H1 (cell line): ENCODE measurements at regions not wholly inside any gene's neighbourhood (a gene's known extent, or its start where the extent isn't known, plus 50 kb on each side); places are given as distances from the start of the nearest gene placed in this dataset.

Experiments
- CTCF ChIA-PET: fragments of 300-600 bp; sonication (Branson Sonifier 250); formaldehyde crosslinking; loops from one replicate; lab custom pipeline; 2021; ENCODE audit not compliant: partially characterized antibody; lab: Charles Lee
- POLR2A ChIA-PET: fragments of 300-600 bp; sonication (Branson Sonifier 250); formaldehyde crosslinking; loops from one replicate; lab custom pipeline; 2021; ENCODE audit warnings: inconsistent platforms; ENCODE audit not compliant: partially characterized antibody; lab: Charles Lee
- DNase-seq, 2 experiments: peaks; one replicate each; pipeline versions ENCODE4 v3.0.0 to v3.0.0-alpha.2; 2010 to 2022; ENCODE audit warnings: low spot score in 2 of 2, low read depth in 1 of 2, mixed read lengths in 1 of 2
- FAIRE-seq: peaks from 2 replicates; lab custom pipeline; 2011; peaks lifted over from hg19 to GRCh38; lab: Jason Lieb, UNC
- H2AFZ ChIP-seq: 2 replicates; pipeline ENCODE4 v1.8.1; 2012; ENCODE audit warnings: low read length, inconsistent platforms
- H2AK5ac ChIP-seq: 2 replicates; pipeline ENCODE4 v1.6.1; 2013; ENCODE audit warnings: low read depth, low read length
- H2BK120ac ChIP-seq: replicated peaks from 2 replicates; pipeline ENCODE3; 2013; ENCODE audit warnings: low read depth, low read length, inconsistent platforms
- H2BK12ac ChIP-seq: 2 replicates; pipeline ENCODE4 v1.6.1; 2013; ENCODE audit warnings: low read depth, low read length
- H2BK15ac ChIP-seq: 2 replicates; pipeline ENCODE4 v1.6.1; 2013; ENCODE audit warnings: low read length
- H2BK20ac ChIP-seq: 2 replicates; pipeline ENCODE4 v1.6.1; 2013; ENCODE audit warnings: low read length
- H2BK5ac ChIP-seq: 2 replicates; pipeline ENCODE4 v1.6.1; 2013; ENCODE audit warnings: low read depth, low read length
- H3K14ac ChIP-seq: 2 replicates; pipeline ENCODE4 v1.6.1; 2013; ENCODE audit warnings: inconsistent platforms; ENCODE audit not compliant: insufficient read length
- H3K18ac ChIP-seq: 2 replicates; pipeline ENCODE4 v1.6.1; 2013; ENCODE audit warnings: low read length; ENCODE audit errors: extremely low read depth
- H3K23ac ChIP-seq: 2 replicates; pipeline ENCODE4 v1.6.1; 2013; ENCODE audit warnings: inconsistent platforms; ENCODE audit not compliant: insufficient read length
- H3K23me2 ChIP-seq: 2 replicates; pipeline ENCODE4 v1.6.1; 2013; ENCODE audit warnings: low read depth, low read length
- H3K27ac ChIP-seq: 2 replicates; pipeline ENCODE4 v1.6.1; 2011; ENCODE audit warnings: low read depth, low read length, inconsistent platforms
- H3K27me3 ChIP-seq, 4 experiments: replicated peaks in 1 of 4; 1 replicate in 1 of 4; 2 replicates in 3 of 4; pipeline versions ENCODE4 v1.6.1 to v1.8.1; 2011 to 2013; ENCODE audit warnings: low read length in 3 of 4, mild to moderate bottlenecking in 3 of 4, inconsistent platforms in 2 of 4, mixed read lengths in 2 of 4, moderate library complexity in 1 of 4; ENCODE audit not compliant: control insufficient read depth in 3 of 4, insufficient read depth in 3 of 4; ENCODE audit errors: extremely low read depth in 1 of 4
- H3K36me3 ChIP-seq, 4 experiments: 2 replicates each; pipeline versions ENCODE4 v1.6.1 to v1.8.1; 2011 to 2013; ENCODE audit warnings: mild to moderate bottlenecking in 4 of 4, low read length in 3 of 4, moderate library complexity in 2 of 4, control low read depth in 1 of 4, inconsistent platforms in 1 of 4; ENCODE audit not compliant: insufficient read depth in 4 of 4, control insufficient read depth in 2 of 4
- H3K4ac ChIP-seq: replicated peaks from 2 replicates; pipeline ENCODE3; 2013; ENCODE audit warnings: low read length, low read depth, mixed read lengths, inconsistent platforms; ENCODE audit not compliant: insufficient read length
- H3K4me1 ChIP-seq, 4 experiments: replicated peaks in 1 of 4; 1 replicate in 1 of 4; 2 replicates in 3 of 4; pipeline versions ENCODE4 v1.6.1 to v1.8.1; 2011 to 2013; ENCODE audit warnings: low read length in 3 of 4, inconsistent platforms in 2 of 4, mixed read lengths in 1 of 4; ENCODE audit not compliant: insufficient read depth in 4 of 4, control insufficient read depth in 3 of 4
- H3K4me2 ChIP-seq, 2 experiments: 2 replicates each; pipeline versions ENCODE4 v1.6.1 to v1.8.1; 2011 to 2013; ENCODE audit warnings: low read depth in 2 of 2, low read length in 2 of 2, control low read depth in 1 of 2, inconsistent platforms in 1 of 2, mild to moderate bottlenecking in 1 of 2; ENCODE audit not compliant: insufficient read depth in 1 of 2
- H3K4me3 ChIP-seq, 4 experiments: fragments of 200-600, 300-600 bp in 1 of 4; sonication (generic), shearing (Covaris generic), sonication (Bioruptor Twin) in 1 of 4; 2 replicates each; pipeline versions ENCODE4 v1.5.1 to v1.8.1; 2011 to 2016; ENCODE audit warnings: low read length in 4 of 4, low read depth in 3 of 4, control low read depth in 2 of 4, inconsistent platforms in 2 of 4, mild to moderate bottlenecking in 2 of 4, mixed read lengths in 1 of 4, moderate library complexity in 1 of 4; ENCODE audit not compliant: insufficient read depth in 2 of 4; ENCODE audit errors: extremely low read depth in 1 of 4
- H3K56ac ChIP-seq: replicated peaks from 2 replicates; pipeline ENCODE3; 2013; ENCODE audit warnings: low read depth, mild to moderate bottlenecking, mixed read lengths, low read length, inconsistent platforms; ENCODE audit not compliant: insufficient read length
- H3K79me1 ChIP-seq: 2 replicates; pipeline ENCODE4 v1.6.1; 2013; ENCODE audit warnings: low read depth, low read length, control low read depth
- H3K79me2 ChIP-seq, 2 experiments: 2 replicates each; pipeline versions ENCODE4 v1.6.1 to v1.8.1; 2012 to 2013; ENCODE audit warnings: low read length in 2 of 2, mild to moderate bottlenecking in 2 of 2, inconsistent platforms in 1 of 2; ENCODE audit not compliant: insufficient read depth in 2 of 2, control insufficient read depth in 1 of 2
- H3K9ac ChIP-seq, 4 experiments: replicated peaks in 1 of 4; 1 replicate in 1 of 4; 2 replicates in 3 of 4; pipeline versions ENCODE4 v1.6.1 to v1.8.1; 2011 to 2013; ENCODE audit warnings: low read depth in 3 of 4, low read length in 3 of 4, control low read depth in 2 of 4, mild to moderate bottlenecking in 2 of 4, moderate library complexity in 2 of 4, inconsistent platforms in 1 of 4; ENCODE audit errors: extremely low read depth in 1 of 4
- H3K9me3 ChIP-seq, 2 experiments: 2 replicates each; pipeline versions ENCODE4 v1.6.1 to v1.8.1; 2012 to 2013; ENCODE audit warnings: mild to moderate bottlenecking in 2 of 2, moderate library complexity in 2 of 2, control low read depth in 1 of 2, inconsistent platforms in 1 of 2, low read depth in 1 of 2, low read length in 1 of 2, mixed read lengths in 1 of 2; ENCODE audit not compliant: insufficient read depth in 2 of 2
- H4K20me1 ChIP-seq, 2 experiments: replicated peaks in 1 of 2; 2 replicates each; pipeline versions ENCODE3 to v1.8.1; 2011 to 2013; ENCODE audit warnings: inconsistent platforms in 2 of 2, low read length in 2 of 2, mild to moderate bottlenecking in 1 of 2; ENCODE audit not compliant: insufficient read depth in 2 of 2, control insufficient read depth in 1 of 2
- H4K5ac ChIP-seq: 2 replicates; pipeline ENCODE4 v1.6.1; 2013; ENCODE audit warnings: low read length, low read depth, mixed read lengths, inconsistent platforms; ENCODE audit not compliant: insufficient read length
- H4K8ac ChIP-seq: 2 replicates; pipeline ENCODE4 v1.8.0; 2013; ENCODE audit warnings: mild to moderate bottlenecking, moderate library complexity, low read length, inconsistent platforms; ENCODE audit not compliant: insufficient read depth; ENCODE audit errors: extremely low read depth
- H4K91ac ChIP-seq: replicated peaks from 2 replicates; pipeline ENCODE3; 2013; ENCODE audit warnings: low read length, mixed read lengths, inconsistent platforms; ENCODE audit not compliant: insufficient read length
- ASH2L ChIP-seq: fragments of 200-600, 300-600 bp; sonication (generic); IDR thresholded peaks from one replicate; pipeline ENCODE4 v1.7.1; 2017; ENCODE audit warnings: low read length
- ATF2 ChIP-seq: IDR thresholded peaks from 2 replicates; pipeline ENCODE4 v1.6.1; 2012; ENCODE audit warnings: low read length, inconsistent platforms
- BRCA1 ChIP-seq: IDR thresholded peaks from 2 replicates; pipeline ENCODE4 v1.6.1; 2012; ENCODE audit warnings: low read depth, low read length, improper control_type of control experiment
- GABPA ChIP-seq: IDR thresholded peaks from 2 replicates; pipeline ENCODE4 v1.6.1; 2011; ENCODE audit warnings: mild to moderate bottlenecking, low read length, moderate library complexity, borderline replicate concordance; ENCODE audit not compliant: insufficient read depth
- KDM1A ChIP-seq: fragments of 200-600, 300-600 bp; sonication (generic); IDR thresholded peaks from 2 replicates; pipeline ENCODE4 v1.7.1; 2016; ENCODE audit warnings: mild to moderate bottlenecking, low read length, borderline replicate concordance
- PHF8 ChIP-seq: fragments of 200-600 bp; sonication (generic); conservative IDR thresholded peaks from 2 replicates; pipeline ENCODE4 v1.7.1; 2012; ENCODE audit warnings: low read depth, mild to moderate bottlenecking, inconsistent platforms, low read length, moderate library complexity
- POLR2A ChIP-seq, 2 experiments: IDR thresholded peaks; 1 replicate in 1 of 2; 2 replicates in 1 of 2; pipeline ENCODE4 v1.6.1; 2011; ENCODE audit warnings: low read depth in 2 of 2, low read length in 2 of 2, mild to moderate bottlenecking in 2 of 2; ENCODE audit errors: control extremely low read depth in 1 of 2
- RFX5 ChIP-seq: IDR thresholded peaks from 2 replicates; pipeline ENCODE4 v1.6.1; 2011; ENCODE audit warnings: low read depth, low read length, improper control_type of control experiment, borderline replicate concordance
- TAF7 ChIP-seq: optimal IDR thresholded peaks from 2 replicates; pipeline ENCODE3; 2011; ENCODE audit warnings: low read depth, mild to moderate bottlenecking, inconsistent platforms, low read length, moderate library complexity, borderline replicate concordance
- TEAD4 ChIP-seq: IDR thresholded peaks from 2 replicates; pipeline ENCODE4 v1.6.1; 2012; ENCODE audit warnings: low read depth, low read length, inconsistent platforms, mixed read lengths

DNA sequence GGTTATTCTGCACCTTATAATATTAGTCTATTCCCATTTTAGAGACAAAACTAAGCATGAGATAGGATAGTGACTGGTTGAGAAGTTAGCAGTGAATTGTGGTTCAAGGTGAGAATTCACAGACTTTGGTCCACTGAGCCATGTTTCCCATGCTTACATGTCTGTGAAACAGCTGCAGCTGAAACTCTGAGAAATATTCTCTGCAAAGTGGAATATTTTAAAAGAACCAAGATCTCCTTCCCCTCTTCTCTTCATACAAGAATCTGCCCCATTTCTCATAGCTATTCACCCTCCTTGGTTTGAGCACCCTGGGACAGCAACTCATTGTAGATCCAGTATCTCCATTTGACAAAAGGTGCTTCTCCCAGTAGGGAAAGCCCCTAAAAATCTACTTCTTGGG is 70.2 kb upstream of the TMEM170B start:
- Histone ChIP-seq H3K79me1 (no peaks in the 10 kb centered on the region), H3K23me2 (no peaks in the 10 kb centered on the region), H3K14ac (no peak overlapping the region), H3K4ac (no peak overlapping the region), H4K5ac (no peak overlapping the region), H4K20me1 (no peaks in the 10 kb centered on the region), H2AFZ (no peak overlapping the region), H2AK5ac (no peak overlapping the region), H3K9ac (no peak overlapping the region), H3K18ac (no peak overlapping the region), H3K4me1 (no peaks in the 10 kb centered on the region), H2BK120ac (no peak overlapping the region), H2BK15ac (no peak overlapping the region), H3K9me3 (no peaks in the 10 kb centered on the region), H3K79me2 (no peaks in the 10 kb centered on the region), H2BK5ac (no peak overlapping the region), H3K23ac (no peak overlapping the region), H4K91ac (no peak overlapping the region), H3K27me3 (no peaks in the 10 kb centered on the region), H3K56ac (no peak overlapping the region), H3K27ac (no peak overlapping the region), H2BK20ac (no peak overlapping the region), H2BK12ac (no peak overlapping the region), H3K4me3 (no peak overlapping the region), H3K4me2 (no peak overlapping the region), H3K36me3 (no peaks in the 10 kb centered on the region), H4K8ac (no peak overlapping the region)
- CTCF ChIA-PET, result no interaction called here
- FAIRE-seq (no peak), DNase-seq (no peak)
- POLR2A ChIA-PET, result no interaction called here
- no peak for TF ChIP-seq PHF8
- no peak for TF ChIP-seq BRCA1
- TF ChIP-seq TEAD4, result no peak
- TF ChIP-seq RFX5, result no peak
- TF ChIP-seq POLR2A (IDR thresholded peaks at IDR 0.05; ENCODE audit: control extremely low read depth in 1 of 2, low read depth in 2 of 2, low read length in 2 of 2), result no peak
- no peak for TF ChIP-seq KDM1A
- no peak for TF ChIP-seq ASH2L
- TF ChIP-seq ATF2, result no peak
- no peak for TF ChIP-seq GABPA
- no peak for TF ChIP-seq TAF7
